HAP-1 (cell line): ENCODE measurements at regions not wholly inside any gene's neighbourhood (a gene's known extent, or its start where the extent isn't known, plus 50 kb on each side); places are given as distances from the start of the nearest gene placed in this dataset.

ENCODE experiments used
- DNase-seq, 2 experiments: peaks; one replicate each; pipeline ENCODE4 v3.0.0-alpha.2; 2016 to 2020; ENCODE audit warnings: low spot score in 2 of 2
- H3K27me3 ChIP-seq: fragments of 250-450 bp; sonication (Bioruptor Pico); 2 replicates; pipeline ENCODE4 v1.5.1; 2020; ENCODE audit warnings: low read depth, mild to moderate bottlenecking, moderate library complexity
- H3K36me3 ChIP-seq: fragments of 250-450 bp; sonication (Bioruptor Pico); replicated peaks from 2 replicates; pipeline ENCODE4 v1.5.1; 2020; ENCODE audit warnings: mild to moderate bottlenecking
- H3K4me1 ChIP-seq: fragments of 250-450 bp; sonication (Bioruptor Pico); 2 replicates; pipeline ENCODE4 v1.5.1; 2020; ENCODE audit warnings: mild to moderate bottlenecking
- H3K4me3 ChIP-seq: fragments of 250-450 bp; sonication (Bioruptor Pico); 2 replicates; pipeline ENCODE4 v1.5.1; 2020; ENCODE audit warnings: mild to moderate bottlenecking, moderate library complexity
- H3K9me3 ChIP-seq: fragments of 250-450 bp; sonication (Bioruptor Pico); 2 replicates; pipeline ENCODE4 v1.5.1; 2020; ENCODE audit warnings: mild to moderate bottlenecking, moderate library complexity
- in situ Hi-C: fragments of 300-500 bp; cut with MboI; formaldehyde crosslinking; loops from 3 replicates; pipeline ENCODE4 v1.14.3; 2020; ENCODE audit warnings: low sequenced_read_pairs, inconsistent platforms, mixed read lengths

DNA sequence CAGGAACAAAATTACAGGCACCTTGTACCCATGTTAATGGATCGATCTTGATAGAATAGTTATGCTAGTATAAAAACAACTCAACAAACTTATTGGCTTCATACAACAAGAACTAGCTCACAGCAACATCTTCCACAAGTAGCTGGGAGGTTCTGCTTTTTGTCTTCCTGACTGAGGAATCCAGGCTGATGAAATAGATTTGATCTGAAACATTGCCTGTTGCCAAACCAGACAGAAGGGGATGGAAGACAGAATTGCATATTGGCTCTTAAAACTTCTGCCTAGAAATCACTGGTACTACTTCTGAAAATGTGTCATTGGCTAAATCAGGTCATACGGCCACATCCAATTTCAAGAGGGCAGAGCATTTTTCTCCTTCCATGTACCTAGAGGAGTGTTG is 267.3 kb downstream of the RFC3 start:
- in situ Hi-C loops = no loop called here
- DNase-seq = no peak
- Histone ChIP-seq H3K27me3 (no peaks in the 10 kb centered on the region), H3K4me3 (no peak overlapping the region), H3K9me3 (peaks cover 7% of the 10 kb centered on the region; the same call in 1 of the 2 replicates), H3K4me1 (no peaks in the 10 kb centered on the region), H3K36me3 (no peaks in the 10 kb centered on the region)

DNA sequence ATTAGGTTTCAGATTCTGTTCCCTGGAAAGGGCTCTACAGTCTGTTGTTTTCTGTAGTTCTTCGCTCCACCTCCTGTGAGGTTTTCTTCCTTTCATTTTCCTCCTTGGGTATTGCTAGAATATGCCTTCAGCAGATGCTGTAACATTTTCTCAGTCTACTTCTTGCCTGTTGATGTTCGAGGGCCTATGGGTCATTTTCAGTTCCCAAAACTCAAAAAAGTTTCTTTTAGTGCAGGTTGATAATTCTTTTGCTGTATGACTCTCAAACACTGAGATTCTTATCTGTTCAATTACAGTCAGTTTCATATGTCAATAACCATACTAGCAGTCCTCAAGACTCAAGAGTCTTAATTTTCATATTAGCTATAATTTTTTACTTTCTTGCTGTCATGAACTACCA is 268.3 kb downstream of the RFC3 start:
- Histone ChIP-seq H3K36me3 (no peaks in the 10 kb centered on the region), H3K27me3 (no peaks in the 10 kb centered on the region), H3K4me1 (no peaks in the 10 kb centered on the region), H3K9me3 (peaks cover 7% of the 10 kb centered on the region; the same call in 1 of the 2 replicates), H3K4me3 (no peak overlapping the region)
- in situ Hi-C loops = no loop called here
- DNase-seq = no peak

DNA sequence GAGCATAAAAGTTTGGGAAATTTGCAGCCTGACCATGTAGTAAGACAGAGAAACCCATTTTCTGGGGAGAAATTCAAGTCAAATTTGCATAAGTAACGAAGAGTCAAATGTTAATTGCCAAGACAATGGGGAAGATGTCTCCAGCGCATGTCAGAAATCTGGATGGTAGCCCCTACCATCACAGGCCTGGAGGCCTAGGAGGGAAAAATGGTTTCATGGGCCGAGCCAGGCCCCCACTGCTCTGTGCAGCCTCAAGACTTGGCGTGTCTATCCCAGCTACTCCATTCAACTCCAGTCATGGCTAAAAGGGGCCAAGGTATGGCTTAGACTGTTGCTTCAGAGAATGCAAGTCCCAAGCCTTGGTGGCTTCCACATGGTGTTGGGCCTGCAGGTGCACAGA is 269.8 kb downstream of the RFC3 start:
- DNase-seq = no peak
- in situ Hi-C loops = no loop called here
- no peaks in the 10 kb centered on the region for H3K4me1 ChIP-seq
- H3K27me3 ChIP-seq = no peaks in the 10 kb centered on the region
- H3K9me3 ChIP-seq = peaks cover 7% of the 10 kb centered on the region; the same call in 1 of the 2 replicates
- H3K4me3 ChIP-seq = no peak overlapping the region
- H3K36me3 ChIP-seq = no peaks in the 10 kb centered on the region

DNA sequence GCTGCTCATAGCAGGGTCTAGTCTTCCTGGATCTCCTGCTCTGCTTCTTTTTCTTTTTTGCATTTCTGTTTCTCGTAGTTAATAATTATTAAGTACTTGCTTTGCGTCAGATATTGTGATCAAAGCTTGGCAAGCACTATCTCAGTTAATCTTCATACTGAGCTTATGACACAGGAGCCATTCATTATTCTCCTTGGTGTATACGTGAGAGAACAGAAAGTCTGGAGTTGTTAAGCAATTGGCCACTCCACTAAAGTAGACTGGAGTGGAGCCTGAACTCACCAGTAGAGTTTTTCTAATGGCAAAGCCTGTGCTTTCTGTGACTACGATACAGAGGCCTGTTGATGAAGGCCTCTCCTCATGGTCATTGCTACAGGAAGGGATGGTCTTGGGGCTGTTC is 285.9 kb downstream of the RFC3 start:
- H3K36me3 ChIP-seq = no peaks in the 10 kb centered on the region
- no peak for DNase-seq
- no peaks in the 10 kb centered on the region for H3K27me3 ChIP-seq
- no peak overlapping the region for H3K4me3 ChIP-seq
- no peaks in the 10 kb centered on the region for H3K4me1 ChIP-seq
- H3K9me3 ChIP-seq = no peaks in the 10 kb centered on the region
- in situ Hi-C loops = no loop called here

DNA sequence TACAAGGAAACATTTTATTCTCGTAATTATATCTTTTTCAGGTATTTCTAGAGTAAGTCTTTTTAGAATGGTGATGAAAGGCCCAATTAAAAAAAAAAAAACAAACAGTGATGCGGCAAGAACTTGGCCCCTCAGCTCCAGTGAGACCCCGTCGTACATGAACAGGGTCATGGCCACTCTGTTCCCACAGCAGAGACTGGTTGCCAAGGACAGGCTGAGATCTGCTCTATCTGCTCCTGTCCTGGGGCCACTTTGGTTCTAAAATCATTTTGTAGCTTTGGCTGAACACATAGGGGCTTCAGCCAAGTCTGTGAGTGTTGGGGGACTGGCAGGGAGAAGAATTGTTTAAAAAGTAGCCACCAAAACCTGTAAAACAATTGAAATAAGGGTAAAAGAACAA is 286.9 kb downstream of the RFC3 start:
- Histone ChIP-seq H3K4me3 (no peak overlapping the region), H3K9me3 (no peaks in the 10 kb centered on the region), H3K27me3 (no peaks in the 10 kb centered on the region), H3K36me3 (no peaks in the 10 kb centered on the region), H3K4me1 (no peaks in the 10 kb centered on the region)
- DNase-seq = no peak
- in situ Hi-C loops = no loop called here

DNA sequence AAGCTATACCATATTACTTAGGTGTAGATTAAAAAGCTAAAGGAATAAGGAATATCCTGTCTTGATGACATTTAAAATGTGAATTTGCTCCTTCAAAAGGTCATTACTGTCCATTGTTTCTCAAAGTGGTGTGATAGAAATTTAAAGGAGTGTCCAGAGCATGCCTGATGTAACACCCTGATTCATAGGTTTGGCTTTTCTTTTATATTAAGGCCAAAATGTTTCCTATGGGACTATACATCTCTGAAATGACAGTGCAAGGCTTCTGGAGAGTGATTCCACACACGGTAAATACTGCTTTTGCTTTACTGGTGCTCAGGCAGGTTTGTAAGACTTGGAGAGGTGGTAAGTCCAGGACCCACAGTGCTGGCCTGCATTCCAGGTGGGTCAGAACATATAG is 289.9 kb downstream of the RFC3 start:
- in situ Hi-C loops = no loop called here
- DNase-seq = no peak
- no peaks in the 10 kb centered on the region for H3K27me3 ChIP-seq

DNA sequence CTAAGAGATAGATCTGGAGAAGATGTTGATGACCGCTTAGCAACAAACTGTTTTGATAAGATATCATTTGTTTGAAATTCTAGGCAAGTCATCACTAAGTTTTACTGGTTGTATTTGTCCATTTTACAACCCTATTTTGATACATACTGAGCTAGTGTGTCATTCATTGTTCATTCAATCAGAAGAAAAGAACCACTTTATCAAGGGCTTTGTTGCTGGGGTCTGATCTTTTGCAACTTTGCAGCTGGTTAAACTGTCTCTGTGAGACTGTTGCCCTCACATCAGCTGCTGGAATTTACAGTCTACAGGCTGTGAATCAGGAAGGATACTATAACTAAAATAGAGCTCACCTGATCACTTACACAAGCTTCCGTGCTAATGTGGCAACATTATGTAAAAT is 290.5 kb downstream of the RFC3 start:
- H3K27me3 ChIP-seq = no peaks in the 10 kb centered on the region
- no peaks in the 10 kb centered on the region for H3K36me3 ChIP-seq
- no peak for DNase-seq
- H3K9me3 ChIP-seq = no peaks in the 10 kb centered on the region
- H3K4me1 ChIP-seq = no peaks in the 10 kb centered on the region
- no peak overlapping the region for H3K4me3 ChIP-seq
- in situ Hi-C loops = no loop called here

More for the DNA sequence above, 289.9 kb downstream of the RFC3 start:
- Histone ChIP-seq H3K9me3 (no peaks in the 10 kb centered on the region), H3K4me3 (no peak overlapping the region), H3K36me3 (no peaks in the 10 kb centered on the region), H3K4me1 (no peaks in the 10 kb centered on the region)

DNA sequence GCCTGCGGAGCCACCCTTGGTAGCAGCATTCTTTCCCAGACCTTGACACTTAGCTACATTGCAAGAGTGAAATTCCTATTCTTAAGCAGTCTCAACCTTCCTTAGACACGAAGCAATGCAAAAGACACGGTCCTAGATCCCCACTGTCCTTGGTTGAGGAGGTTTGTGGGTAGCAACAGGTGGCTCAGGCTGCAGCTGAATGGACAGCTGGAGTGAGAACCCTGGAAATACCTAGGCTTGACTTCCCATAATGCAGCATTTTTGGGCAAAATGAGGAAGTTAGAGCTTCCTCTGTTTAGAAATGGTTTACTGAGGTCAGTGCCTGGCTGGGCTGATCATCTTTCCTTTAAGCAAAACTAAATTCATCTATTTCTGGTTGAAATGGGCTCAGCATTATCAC is 296.6 kb downstream of the RFC3 start:
- in situ Hi-C loops = no loop called here
- DNase-seq = no peak

DNA sequence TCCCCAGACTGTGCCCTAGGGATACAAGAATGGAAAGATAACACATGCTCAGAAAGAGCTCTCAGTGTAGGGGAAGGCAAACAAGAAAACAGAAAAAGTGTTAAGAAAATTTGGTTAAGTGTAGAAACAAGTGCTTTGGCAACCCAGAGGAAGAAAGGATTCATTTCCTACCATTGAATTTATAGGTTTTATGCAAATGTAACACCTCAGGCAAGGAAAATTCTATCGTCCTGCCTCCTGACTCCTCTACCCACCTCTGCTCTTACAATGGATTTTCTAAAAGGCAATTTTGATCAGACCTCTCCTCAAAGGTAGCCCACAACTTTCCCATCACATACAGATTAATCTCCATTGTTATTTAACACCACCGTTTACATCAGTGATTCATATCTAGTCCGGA is 298.7 kb downstream of the RFC3 start:
- no peaks in the 10 kb centered on the region for H3K36me3 ChIP-seq
- no peaks in the 10 kb centered on the region for H3K9me3 ChIP-seq
- peaks cover 5% of the 10 kb centered on the region for H3K4me1 ChIP-seq
- in situ Hi-C loops = no loop called here
- peak; percentile 44 to 94 for DNase-seq
- no peaks in the 10 kb centered on the region for H3K27me3 ChIP-seq
- no peak overlapping the region for H3K4me3 ChIP-seq

More for the DNA sequence above, 296.6 kb downstream of the RFC3 start:
- no peak overlapping the region for H3K4me3 ChIP-seq
- no peaks in the 10 kb centered on the region for H3K36me3 ChIP-seq
- no peaks in the 10 kb centered on the region for H3K27me3 ChIP-seq
- no peaks in the 10 kb centered on the region for H3K9me3 ChIP-seq
- H3K4me1 ChIP-seq = peaks cover 5% of the 10 kb centered on the region

DNA sequence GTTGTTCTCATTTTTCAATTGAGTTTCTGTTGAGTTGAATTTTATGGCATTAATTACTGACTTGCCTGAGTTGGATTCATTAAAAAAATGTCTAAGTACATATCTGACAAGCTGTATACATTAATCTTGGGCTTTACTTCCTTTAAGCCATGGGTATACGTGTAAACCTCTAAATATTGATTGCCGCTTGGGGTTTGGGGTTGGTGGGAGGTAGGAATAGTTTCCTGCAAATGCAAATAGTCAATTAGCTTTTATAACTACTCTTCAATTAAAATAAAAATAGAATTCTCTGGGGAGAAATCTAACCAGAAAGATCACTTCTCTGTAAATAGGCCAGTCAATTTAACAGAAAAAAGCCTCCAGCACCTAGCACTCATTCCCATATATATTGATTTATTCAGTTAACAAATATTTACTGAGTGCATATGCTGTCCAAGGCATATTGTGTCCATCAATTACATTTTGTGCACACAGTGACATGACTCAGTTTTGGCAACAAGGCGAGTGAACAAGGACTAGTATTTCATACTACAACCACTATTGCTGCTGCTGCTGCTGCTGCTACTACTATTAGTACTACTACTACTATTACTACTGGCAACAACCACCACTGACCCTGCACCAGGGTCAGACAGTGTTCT is 306.8 kb downstream of the RFC3 start:
- no peaks in the 10 kb centered on the region for H3K36me3 ChIP-seq
- no peak for DNase-seq
- H3K4me3 ChIP-seq = no peak overlapping the region
- H3K9me3 ChIP-seq = no peaks in the 10 kb centered on the region
- in situ Hi-C loops = no loop called here
- no peaks in the 10 kb centered on the region for H3K4me1 ChIP-seq
- H3K27me3 ChIP-seq = peaks cover 2% of the 10 kb centered on the region; the same call in 1 of the 2 replicates

DNA sequence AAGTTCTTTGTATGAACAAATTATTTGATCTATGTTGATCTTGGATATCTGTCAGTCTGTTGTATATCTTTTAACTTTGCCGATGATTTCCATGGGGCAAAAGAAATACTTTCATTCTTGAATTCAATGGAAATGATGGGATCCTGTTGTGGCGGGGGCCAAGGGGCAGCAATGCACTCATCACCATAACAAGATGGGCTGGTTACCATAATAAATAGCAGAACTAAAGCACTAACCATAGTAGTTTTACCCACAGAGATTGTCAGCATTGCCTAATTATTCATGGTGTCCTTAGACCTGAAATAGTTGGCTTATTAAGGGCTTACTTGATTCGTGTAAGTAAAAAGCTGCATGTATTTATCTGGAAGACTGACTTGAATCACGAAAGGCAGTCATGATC is 309.6 kb downstream of the RFC3 start:
- H3K4me3 ChIP-seq = no peak overlapping the region
- peaks cover 2% of the 10 kb centered on the region; the same call in 1 of the 2 replicates for H3K27me3 ChIP-seq
- no peak for DNase-seq
- no peaks in the 10 kb centered on the region for H3K9me3 ChIP-seq
- H3K36me3 ChIP-seq = no peaks in the 10 kb centered on the region
- in situ Hi-C loops = no loop called here
- no peaks in the 10 kb centered on the region for H3K4me1 ChIP-seq

DNA sequence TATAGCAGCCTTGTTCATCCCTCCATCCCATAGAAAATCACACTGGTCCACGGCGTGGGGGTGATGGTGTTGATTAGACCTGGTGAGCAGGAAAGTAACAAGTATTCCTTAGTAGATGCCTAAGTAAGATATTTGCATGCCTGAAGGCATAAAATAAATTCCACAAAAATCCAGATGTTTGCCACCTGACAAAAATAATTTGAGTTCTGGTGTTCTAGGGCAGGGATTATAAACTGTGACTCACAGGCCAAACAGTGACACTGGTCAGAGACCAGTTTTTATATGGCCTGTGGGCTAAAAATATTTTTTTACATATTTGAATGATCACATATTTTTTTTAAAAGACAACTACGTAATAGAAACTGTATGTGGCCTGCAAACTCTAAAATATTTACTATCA is 310.7 kb downstream of the RFC3 start:
- Histone ChIP-seq H3K27me3 (peaks cover 2% of the 10 kb centered on the region; the same call in 1 of the 2 replicates), H3K36me3 (no peaks in the 10 kb centered on the region), H3K4me1 (no peaks in the 10 kb centered on the region), H3K9me3 (no peaks in the 10 kb centered on the region), H3K4me3 (no peak overlapping the region)
- no peak for DNase-seq
- in situ Hi-C loops = no loop called here

DNA sequence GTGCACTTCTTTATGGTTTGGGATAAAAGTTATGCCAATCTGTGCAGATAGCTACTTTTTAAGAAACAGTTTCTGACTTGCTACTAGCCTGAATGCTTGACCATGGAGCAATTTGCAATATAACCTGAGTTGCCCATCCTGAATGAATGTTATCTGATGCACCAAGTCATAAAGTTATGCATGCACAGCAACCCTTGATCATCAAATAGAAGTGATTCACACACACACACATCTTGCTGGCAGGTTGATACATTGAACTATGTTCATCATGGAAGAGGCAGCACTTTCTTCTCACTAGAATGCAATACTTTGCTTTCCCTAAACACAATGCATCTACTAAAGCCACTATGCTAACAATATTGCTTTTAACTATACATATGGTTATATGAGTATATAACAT is 311.5 kb downstream of the RFC3 start:
- H3K4me3 ChIP-seq = no peak overlapping the region
- no peaks in the 10 kb centered on the region for H3K4me1 ChIP-seq
- no peaks in the 10 kb centered on the region for H3K9me3 ChIP-seq
- peaks cover 2% of the 10 kb centered on the region; the same call in 1 of the 2 replicates for H3K27me3 ChIP-seq
- no peaks in the 10 kb centered on the region for H3K36me3 ChIP-seq
- no peak for DNase-seq
- in situ Hi-C loops = no loop called here

DNA sequence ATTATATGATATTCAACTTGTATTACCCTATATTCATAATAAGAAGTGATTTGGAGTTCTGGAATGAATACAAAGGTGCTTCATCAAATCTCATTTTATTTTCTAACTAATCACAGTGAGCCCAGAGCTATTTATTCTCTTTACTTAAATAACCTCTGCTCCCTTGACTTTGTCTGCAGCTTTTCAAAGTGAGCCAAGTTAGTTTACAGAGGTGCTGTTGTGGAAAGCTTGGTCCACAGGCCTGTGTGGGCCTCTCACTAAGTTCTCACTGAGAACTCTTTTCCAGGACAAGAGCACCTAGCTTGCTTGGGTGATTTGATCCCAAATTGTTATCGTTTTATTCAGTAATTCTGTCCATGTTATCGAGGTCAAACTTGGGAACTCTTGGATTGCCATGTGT is 319.3 kb downstream of the RFC3 start:
- H3K9me3 ChIP-seq = no peaks in the 10 kb centered on the region
- DNase-seq = no peak
- no peaks in the 10 kb centered on the region for H3K4me1 ChIP-seq
- no peaks in the 10 kb centered on the region for H3K27me3 ChIP-seq
- in situ Hi-C loops = no loop called here
- no peak overlapping the region for H3K4me3 ChIP-seq
- no peaks in the 10 kb centered on the region for H3K36me3 ChIP-seq

DNA sequence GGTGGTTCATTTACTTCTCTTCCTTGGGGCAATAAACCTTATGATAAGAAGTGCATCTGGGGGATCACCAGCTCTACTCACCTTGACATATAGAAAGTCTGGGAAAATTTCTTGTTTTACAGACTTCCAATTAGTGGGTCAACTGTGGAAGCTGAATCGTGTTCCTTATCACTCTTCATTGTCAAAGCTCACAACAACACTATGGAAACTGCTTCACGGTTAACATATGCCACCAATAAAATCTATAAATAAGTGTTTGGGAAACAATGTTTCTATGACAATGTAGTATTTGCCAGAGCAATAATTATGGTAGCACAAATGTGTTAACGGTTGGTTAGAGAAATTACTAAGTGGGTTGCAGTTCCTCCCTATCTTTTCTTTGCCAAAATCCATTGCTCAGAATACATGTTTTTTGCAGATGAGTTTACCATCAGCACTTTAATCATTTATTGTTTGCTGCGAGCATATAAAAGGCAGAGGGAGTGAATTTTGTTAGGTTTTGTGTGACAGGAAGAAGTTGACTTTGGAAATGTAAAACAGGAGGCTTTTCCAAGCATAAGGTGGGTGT is 321.8 kb downstream of the RFC3 start:
- H3K4me3 ChIP-seq = no peak overlapping the region
- H3K9me3 ChIP-seq = no peaks in the 10 kb centered on the region
- H3K27me3 ChIP-seq = no peaks in the 10 kb centered on the region
- no peaks in the 10 kb centered on the region for H3K4me1 ChIP-seq
- no peaks in the 10 kb centered on the region for H3K36me3 ChIP-seq
- DNase-seq = no peak
- in situ Hi-C loops = no loop called here
